ENCODE measurements at regions not wholly inside any gene's neighbourhood (a gene's known extent, or its start where the extent isn't known, plus 50 kb on each side); places are given as distances from the start of the nearest gene placed in this dataset.

DNA sequence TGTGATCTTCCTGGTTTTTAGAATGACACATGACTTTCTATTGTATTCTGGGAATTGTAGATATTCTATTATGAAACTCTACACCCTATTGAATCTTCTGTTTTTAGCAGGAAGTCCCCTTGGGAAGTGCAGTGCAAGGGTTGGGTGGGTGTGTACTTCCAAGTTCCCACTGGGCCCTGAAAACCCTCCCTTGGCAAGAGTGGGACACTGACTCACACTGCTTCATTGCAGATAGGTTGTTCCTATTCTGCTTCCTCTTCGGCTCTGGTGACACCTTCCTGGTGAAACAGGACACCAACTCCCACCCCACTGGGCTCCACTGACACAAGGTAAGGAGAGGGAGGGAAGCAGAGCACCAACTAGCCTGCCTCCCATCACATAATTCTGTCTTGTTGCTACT, 121.8 kb downstream of the KCTD12 start:
- Histone ChIP-seq H3K4me2 (ENCODE audit: control insufficient read depth, extremely low read depth, insufficient read depth, low read depth, low read length) (no peak overlapping the region), H3K4me3 (ENCODE audit: control insufficient read depth in 2 of 3, extremely low read depth in 1 of 3, insufficient read depth in 2 of 3, low read depth in 1 of 3, low read length in 3 of 3) (no peak overlapping the region), H4K20me1 (ENCODE audit: control insufficient read depth, extremely low read depth, insufficient read depth, low read length) (no peaks in the 10 kb centered on the region), H3K9me1 (ENCODE audit: control insufficient read depth, extremely low read depth, insufficient read depth, low read length) (no peaks in the 10 kb centered on the region), H3K36me3 (ENCODE audit: control insufficient read depth in 2 of 2, extremely low read depth in 1 of 2, insufficient read depth in 2 of 2, low read length in 2 of 2) (no peaks in the 10 kb centered on the region), H3K79me2 (ENCODE audit: control insufficient read depth, insufficient read depth, low read length) (no peaks in the 10 kb centered on the region), H3K9ac (ENCODE audit: control insufficient read depth, extremely low read depth, insufficient read depth, low read length) (no peak overlapping the region), H3K27me3 (ENCODE audit: control insufficient read depth, extremely low read depth, insufficient read depth, low read length) (no peaks in the 10 kb centered on the region), H3K27ac (ENCODE audit: control insufficient read depth, insufficient read depth, low read length) (no peak overlapping the region), H2AFZ (ENCODE audit: control insufficient read depth, low read length) (no peak overlapping the region), H3K9me3 (ENCODE audit: control insufficient read depth, low read depth, low read length) (no peaks in the 10 kb centered on the region), H3K4me1 (ENCODE audit: control insufficient read depth, extremely low read depth, insufficient read depth, low read length) (no peaks in the 10 kb centered on the region)
- no peak for FAIRE-seq
- dilution Hi-C loops (cut with MboI; ENCODE audit: extremely low pct_ligation_motif_present, low sequenced_read_pairs), result no loop called here
- TF ChIP-seq CTCF (optimal IDR thresholded peaks at IDR 0.05 in 1 of 3, IDR thresholded peaks at IDR 0.05 in 1 of 3, conservative IDR thresholded peaks at IDR 0.05 in 1 of 3; ENCODE audit: extremely low read depth in 1 of 3, insufficient read depth in 2 of 3, low read length in 3 of 3), result no peak
- TF ChIP-seq EZH2 (IDR thresholded peaks at IDR 0.05; ENCODE audit: low read length), result no peak
- DNase-seq (ENCODE audit: low read depth, low spot score), result no peak

DNA sequence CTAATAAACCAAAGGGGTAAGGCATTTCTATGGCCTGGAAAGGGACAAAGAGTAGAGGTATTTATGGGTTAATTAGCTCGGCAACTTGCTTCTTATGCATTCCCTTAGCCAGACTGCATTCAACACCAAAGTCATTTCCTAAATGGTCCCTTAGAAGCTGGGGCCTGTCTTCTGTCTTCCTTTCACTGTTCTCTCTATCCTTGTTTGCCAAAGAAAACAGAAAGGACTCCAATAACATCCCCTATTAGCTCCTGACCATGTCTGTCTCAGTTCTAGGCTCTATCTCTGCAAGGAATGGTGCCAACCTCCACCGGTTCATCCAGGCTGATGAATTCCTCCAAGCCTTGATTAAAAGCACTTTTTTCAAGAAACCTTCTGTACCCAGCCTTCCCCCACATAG, 123.5 kb downstream of the KCTD12 start:
- dilution Hi-C loops (cut with MboI; ENCODE audit: extremely low pct_ligation_motif_present, low sequenced_read_pairs), result no loop called here

More for the DNA sequence above, 123.5 kb downstream of the KCTD12 start:
- no peak for DNase-seq (ENCODE audit: low read depth, low spot score)
- Histone ChIP-seq H3K36me3 (ENCODE audit: control insufficient read depth in 2 of 2, extremely low read depth in 1 of 2, insufficient read depth in 2 of 2, low read length in 2 of 2) (no peaks in the 10 kb centered on the region), H3K27ac (ENCODE audit: control insufficient read depth, insufficient read depth, low read length) (no peak overlapping the region), H2AFZ (ENCODE audit: control insufficient read depth, low read length) (no peak overlapping the region), H3K4me2 (ENCODE audit: control insufficient read depth, extremely low read depth, insufficient read depth, low read depth, low read length) (no peak overlapping the region), H3K27me3 (ENCODE audit: control insufficient read depth, extremely low read depth, insufficient read depth, low read length) (no peaks in the 10 kb centered on the region), H3K79me2 (ENCODE audit: control insufficient read depth, insufficient read depth, low read length) (no peaks in the 10 kb centered on the region), H3K9ac (ENCODE audit: control insufficient read depth, extremely low read depth, insufficient read depth, low read length) (no peak overlapping the region), H3K4me1 (ENCODE audit: control insufficient read depth, extremely low read depth, insufficient read depth, low read length) (no peaks in the 10 kb centered on the region), H3K4me3 (ENCODE audit: control insufficient read depth in 2 of 3, extremely low read depth in 1 of 3, insufficient read depth in 2 of 3, low read depth in 1 of 3, low read length in 3 of 3) (no peak overlapping the region), H3K9me1 (ENCODE audit: control insufficient read depth, extremely low read depth, insufficient read depth, low read length) (no peaks in the 10 kb centered on the region), H3K9me3 (ENCODE audit: control insufficient read depth, low read depth, low read length) (no peaks in the 10 kb centered on the region), H4K20me1 (ENCODE audit: control insufficient read depth, extremely low read depth, insufficient read depth, low read length) (no peaks in the 10 kb centered on the region)
- TF ChIP-seq CTCF (optimal IDR thresholded peaks at IDR 0.05 in 1 of 3, IDR thresholded peaks at IDR 0.05 in 1 of 3, conservative IDR thresholded peaks at IDR 0.05 in 1 of 3; ENCODE audit: extremely low read depth in 1 of 3, insufficient read depth in 2 of 3, low read length in 3 of 3) (no peak), EZH2 (IDR thresholded peaks at IDR 0.05; ENCODE audit: low read length) (no peak)
- no peak for FAIRE-seq
